ENCODE measurements at regions not wholly inside any gene's neighbourhood (a gene's known extent, or its start where the extent isn't known, plus 50 kb on each side); places are given as distances from the start of the nearest gene placed in this dataset.

GRCh38 chr2:139123795-139124194 is 343.6 kb upstream of the NXPH2 start:
- no peak for DNase-seq

GRCh38 chr2:139122711-139123158 is 342.5 kb upstream of the NXPH2 start:
- DNase-seq, result no peak

GRCh38 chr2:139099721-139100120 is 319.5 kb upstream of the NXPH2 start:
- no peak for DNase-seq

DNA sequence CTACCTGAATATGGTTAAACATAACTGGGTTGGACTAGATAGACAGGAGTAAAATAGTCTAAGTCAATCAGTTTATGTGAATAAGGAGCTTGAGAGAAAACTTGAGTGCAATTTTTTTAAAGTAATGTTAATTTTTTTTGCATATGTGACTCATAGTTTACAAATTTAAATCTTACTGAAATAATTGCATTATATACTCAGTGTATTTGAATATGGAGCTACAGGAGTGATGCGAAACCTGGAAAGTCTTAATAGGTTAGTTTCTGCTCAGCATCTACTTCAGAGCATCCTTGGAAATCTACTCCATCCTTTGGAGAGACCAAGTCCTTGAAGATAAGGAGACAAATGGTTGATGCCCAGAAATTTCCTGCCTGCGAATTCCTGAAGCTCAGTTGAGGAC is 318.8 kb upstream of the NXPH2 start:
- DNase-seq, result no peak

GRCh38 chr2:139083121-139083520 is 302.9 kb upstream of the NXPH2 start:
- DNase-seq, result no peak

GRCh38 chr2:139080244-139080643 is 300.1 kb upstream of the NXPH2 start:
- DNase-seq, result no peak

DNA sequence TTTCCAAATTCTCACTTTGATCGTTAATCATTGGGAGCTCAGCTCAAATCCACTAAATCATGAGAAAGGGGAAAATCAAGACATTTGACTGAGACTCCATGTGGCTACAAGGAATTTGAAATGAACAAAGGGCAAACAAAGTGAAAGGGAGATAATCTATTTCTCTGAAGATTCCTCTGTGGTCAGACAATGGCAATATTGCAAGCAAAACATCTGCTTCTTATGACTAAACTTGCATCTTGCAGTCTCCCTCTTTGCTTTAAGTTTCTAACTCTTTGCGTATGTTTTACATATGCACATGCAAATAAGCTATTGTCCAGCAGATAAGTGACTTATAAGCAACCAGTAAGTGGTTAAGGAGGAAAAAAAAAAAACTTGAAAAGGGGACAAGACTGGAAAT is 299.1 kb upstream of the NXPH2 start:
- DNase-seq, result no peak

GRCh38 chr2:139078376-139078775 is 298.2 kb upstream of the NXPH2 start:
- no peak for DNase-seq

- no peak for DNase-seq
Observed at GRCh38 chr2:139077099-139077737, 297.0 kb upstream of the NXPH2 start.

- DNase-seq, result no peak
Observed at GRCh38 chr2:139067874-139068273, 287.7 kb upstream of the NXPH2 start.

DNA sequence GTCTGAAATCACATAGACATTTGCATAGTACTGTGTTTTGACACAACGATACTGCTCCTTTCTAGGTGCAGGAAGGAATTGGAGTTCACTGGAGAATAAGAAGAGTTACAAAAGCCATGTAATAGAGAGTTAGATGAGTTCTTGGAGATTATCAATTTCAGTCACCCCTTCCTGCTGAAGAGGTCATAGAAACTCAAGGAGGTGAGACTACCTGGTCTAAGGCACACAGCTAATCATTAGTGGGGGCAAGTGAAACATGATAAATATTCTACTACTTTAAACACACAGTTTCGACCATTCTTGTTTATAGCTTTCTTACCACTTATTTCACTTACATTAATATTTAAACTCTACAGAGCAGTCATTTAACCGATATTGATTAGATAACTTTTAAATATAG is 286.9 kb upstream of the NXPH2 start:
- DNase-seq, result no peak

GRCh38 chr2:139064159-139064558 is 284.0 kb upstream of the NXPH2 start:
- DNase-seq, result no peak

DNA sequence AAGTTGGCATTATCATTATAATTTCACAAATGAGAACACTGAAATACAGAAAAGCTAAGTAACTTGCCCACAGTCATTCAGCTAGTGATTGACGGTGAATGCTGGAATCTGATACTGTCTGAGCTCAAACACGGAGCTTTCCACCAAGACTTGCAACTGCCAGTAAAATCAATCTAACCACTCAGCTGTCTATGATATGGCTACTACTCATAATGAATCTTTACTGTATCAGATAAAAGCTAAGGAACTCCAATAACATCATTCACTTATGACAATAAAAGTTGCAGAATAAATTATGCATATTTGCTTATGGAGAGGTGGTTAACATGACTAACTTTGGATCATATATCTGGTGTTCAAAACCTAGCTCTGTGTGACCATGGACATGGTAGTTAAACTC is 279.4 kb upstream of the NXPH2 start:
- no peak for DNase-seq

DNA sequence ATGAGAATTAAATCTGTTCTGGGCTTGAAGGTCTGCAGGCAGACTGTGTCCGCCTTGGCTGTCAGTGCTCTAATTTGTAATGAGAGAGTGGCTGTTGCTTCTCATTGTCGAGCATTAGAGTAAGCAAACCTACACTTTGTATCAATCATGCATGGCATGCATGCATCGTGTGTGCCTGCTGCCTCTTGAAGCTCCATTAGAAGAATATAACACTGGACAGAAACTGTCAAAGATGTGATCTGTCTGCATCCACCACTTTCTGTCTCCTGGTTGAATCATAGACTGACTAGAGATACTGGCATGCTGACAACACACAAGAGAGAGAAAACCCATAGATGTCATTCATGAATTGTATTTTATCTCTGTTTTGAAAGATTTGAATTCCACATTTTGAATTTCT is 275.0 kb upstream of the NXPH2 start:
- no peak for DNase-seq

- DNase-seq, result no peak
Observed at GRCh38 chr2:139048017-139048416, 267.8 kb upstream of the NXPH2 start.

DNA sequence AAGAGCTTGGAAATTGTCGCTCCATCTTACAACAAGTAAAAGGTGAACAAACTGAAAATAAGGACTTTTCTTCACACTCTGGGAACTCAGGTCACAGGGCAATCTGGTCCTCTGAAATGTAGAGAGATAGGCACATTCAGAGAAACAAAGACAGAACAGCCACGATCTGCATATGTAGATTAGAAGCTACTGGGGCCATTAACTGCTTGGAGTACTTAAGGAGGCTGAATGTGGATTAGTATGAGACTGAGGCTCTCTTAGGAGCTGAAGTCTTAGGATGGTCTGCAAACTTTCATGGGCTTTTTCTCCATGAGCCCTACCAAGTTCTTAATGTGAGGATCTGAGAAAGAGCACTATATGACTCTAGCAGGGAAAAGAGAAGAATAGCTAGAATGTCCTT is 265.3 kb upstream of the NXPH2 start:
- DNase-seq, result no peak

DNA sequence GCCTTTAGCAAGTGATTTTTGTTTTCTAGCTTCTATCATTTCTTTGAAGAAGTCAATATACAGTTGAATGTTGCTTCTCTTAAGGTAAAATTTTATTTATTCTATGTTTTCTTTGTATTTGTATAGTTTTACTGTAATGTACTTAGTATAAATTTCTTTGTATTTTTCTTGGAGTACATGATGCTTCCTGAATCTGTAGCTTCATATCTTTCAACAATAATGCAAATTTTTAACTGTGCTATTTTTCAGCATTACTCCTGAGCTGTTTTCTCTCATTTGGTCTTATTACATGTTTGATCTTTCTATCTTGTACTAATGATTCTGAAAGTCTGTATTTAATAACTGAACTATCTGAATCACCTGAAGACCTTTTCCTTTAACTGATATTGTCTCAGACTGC is 253.9 kb upstream of the NXPH2 start:
- no peak for DNase-seq

DNA sequence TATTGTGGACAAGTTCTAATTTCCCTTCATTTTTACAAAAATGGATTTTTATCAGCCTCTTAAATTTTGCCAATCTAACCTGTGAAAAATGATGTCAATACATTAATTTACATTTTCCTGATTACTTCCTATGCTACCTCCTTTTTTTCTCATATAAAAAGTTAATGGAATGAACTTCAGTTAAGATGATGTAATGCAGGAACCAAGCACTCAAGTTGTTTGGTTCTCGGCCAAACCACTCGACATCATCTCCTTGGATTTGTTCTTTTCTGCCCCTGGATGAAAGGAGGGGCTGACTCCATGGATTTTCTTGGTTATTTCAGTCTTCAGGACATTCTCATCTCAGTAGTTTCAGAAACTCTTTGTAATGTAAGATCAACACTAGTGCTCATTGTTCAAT is 253.1 kb upstream of the NXPH2 start:
- DNase-seq, result no peak

- no peak for DNase-seq
Observed at GRCh38 chr2:139031722-139032121, 251.5 kb upstream of the NXPH2 start.

DNA sequence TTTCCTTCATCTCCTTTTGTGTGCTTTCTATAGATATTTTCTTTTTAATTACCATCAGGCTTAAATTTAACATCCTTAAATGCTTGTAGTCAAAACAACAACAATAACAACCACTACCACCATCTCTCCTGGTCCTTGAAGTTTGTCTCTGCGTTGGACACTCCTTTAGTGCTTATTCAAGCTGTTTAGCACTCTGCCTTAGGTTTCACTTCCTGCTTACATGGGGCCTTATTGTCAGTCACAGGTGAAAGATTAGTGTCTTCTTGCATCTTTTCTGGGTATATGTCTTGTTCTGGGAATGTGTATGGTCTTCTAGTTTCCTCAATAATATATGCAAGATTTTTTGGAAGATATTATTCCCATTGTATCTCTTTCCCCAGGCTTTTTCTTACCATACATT is 240.1 kb upstream of the NXPH2 start:
- no peak for DNase-seq

DNA sequence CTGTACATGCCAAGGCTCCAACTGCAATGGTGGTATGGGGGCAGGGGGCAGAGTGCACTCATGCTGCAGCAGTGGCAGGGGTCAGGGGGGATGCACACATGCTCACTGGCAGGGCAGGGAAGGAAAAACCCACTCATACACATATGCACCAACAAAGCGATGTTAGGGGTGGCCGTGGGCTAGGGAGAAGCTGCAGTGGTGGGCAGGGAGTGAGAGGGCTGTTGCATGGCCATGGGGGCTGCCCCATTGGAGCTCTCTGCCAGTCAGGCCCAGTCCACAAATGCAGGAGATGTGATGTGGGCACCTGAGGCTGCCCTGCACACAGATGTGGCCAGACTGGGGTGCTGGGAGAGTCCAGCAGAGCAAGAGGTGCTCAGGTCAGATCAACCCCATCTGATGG is 238.1 kb upstream of the NXPH2 start:
- no peak for DNase-seq

GRCh38 chr2:139007130-139007529 is 226.9 kb upstream of the NXPH2 start:
- DNase-seq, result no peak

GRCh38 chr2:139000131-139000785 is 220.1 kb upstream of the NXPH2 start:
- DNase-seq, result no peak

GRCh38 chr2:138997856-138998517 is 217.8 kb upstream of the NXPH2 start:
- no peak for DNase-seq

DNA sequence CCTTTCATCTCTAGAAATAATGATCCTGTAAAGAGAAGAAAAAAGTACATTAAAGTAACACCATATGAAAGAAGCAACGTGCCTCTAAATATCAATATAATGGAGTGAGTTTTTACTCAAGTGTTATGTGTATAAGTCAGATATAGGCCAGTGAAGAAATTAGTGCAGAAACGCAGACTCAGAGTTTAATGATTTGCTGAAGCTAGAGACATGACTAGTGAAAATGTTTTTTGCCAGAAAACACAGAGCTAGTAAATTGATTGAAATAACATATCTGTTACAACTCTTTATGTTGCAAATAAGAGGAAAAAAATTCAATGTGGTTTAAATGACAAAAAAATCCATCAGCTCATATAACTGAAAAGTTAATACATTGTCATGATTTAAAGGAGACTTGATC is 217.2 kb upstream of the NXPH2 start:
- DNase-seq, result no peak

Measured in NCI-H748 treated with DMSO at 0.1 percent for 48 hours (cell line).